HL-60 (cell line): ENCODE measurements at regions not wholly inside any gene's neighbourhood (a gene's known extent, or its start where the extent isn't known, plus 50 kb on each side); places are given as distances from the start of the nearest gene placed in this dataset.

Source experiments
- CTCF ChIP-seq: IDR thresholded peaks from one replicate; pipeline ENCODE4 v1.5.1; 2011; ENCODE audit warnings: low read length, control low read depth, inconsistent platforms; ENCODE audit not compliant: insufficient read depth
- GABPA ChIP-seq: IDR thresholded peaks from 2 replicates; pipeline ENCODE4 v1.6.1; 2012; ENCODE audit warnings: low read depth
- POLR2AphosphoS5 ChIP-seq: IDR thresholded peaks from 2 replicates; pipeline ENCODE4 v1.6.1; 2012; ENCODE audit warnings: low read depth

- TF ChIP-seq CTCF (no peak), POLR2AphosphoS5 (no peak), GABPA (no peak)
These were observed 492.9 kb downstream of the CCDC171 start for GRCh38 chr9:16045651-16046280.
